ENCODE measurements at regions not wholly inside any gene's neighbourhood (a gene's known extent, or its start where the extent isn't known, plus 50 kb on each side); places are given as distances from the start of the nearest gene placed in this dataset.

DNA sequence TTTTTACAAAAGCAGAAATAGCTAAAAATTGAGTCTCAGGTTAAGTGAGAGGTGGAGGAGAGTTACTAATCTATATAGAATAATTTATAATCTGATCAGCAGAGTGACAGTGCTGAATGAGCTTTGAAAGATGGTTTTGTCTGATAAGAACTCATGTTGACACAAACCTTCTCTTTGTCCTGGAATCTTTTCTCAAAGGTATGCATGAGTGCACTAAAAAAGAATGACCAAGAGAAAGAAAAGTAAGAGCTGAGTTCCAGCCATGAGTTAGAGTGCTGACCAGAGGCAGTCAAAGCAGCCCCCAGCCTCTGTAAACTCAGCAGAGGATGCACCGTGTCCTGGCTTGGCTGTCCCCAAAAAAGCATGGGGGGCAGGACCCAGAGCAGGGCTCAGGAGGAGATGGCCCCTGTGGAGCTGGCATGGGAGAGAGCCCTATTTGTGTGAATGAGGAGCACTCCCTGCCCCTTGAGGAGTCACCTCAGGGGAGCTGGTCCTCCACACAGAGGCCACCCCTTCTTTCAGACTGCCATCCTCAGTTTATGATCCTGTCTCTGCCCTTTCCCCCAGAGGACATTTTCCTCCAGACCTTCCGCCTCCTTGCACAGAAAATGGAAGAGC is 129.8 kb downstream of the SEC23A start:
- TF ChIP-seq, protein P1, sequence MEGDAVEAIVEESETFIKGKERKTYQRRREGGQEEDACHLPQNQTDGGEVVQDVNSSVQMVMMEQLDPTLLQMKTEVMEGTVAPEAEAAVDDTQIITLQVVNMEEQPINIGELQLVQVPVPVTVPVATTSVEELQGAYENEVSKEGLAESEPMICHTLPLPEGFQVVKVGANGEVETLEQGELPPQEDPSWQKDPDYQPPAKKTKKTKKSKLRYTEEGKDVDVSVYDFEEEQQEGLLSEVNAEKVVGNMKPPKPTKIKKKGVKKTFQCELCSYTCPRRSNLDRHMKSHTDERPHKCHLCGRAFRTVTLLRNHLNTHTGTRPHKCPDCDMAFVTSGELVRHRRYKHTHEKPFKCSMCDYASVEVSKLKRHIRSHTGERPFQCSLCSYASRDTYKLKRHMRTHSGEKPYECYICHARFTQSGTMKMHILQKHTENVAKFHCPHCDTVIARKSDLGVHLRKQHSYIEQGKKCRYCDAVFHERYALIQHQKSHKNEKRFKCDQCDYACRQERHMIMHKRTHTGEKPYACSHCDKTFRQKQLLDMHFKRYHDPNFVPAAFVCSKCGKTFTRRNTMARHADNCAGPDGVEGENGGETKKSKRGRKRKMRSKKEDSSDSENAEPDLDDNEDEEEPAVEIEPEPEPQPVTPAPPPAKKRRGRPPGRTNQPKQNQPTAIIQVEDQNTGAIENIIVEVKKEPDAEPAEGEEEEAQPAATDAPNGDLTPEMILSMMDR (IDR thresholded peaks at IDR 0.05; ENCODE audit: insufficient read depth, low read length, poor library complexity, severe bottlenecking) = no peak
- Histone ChIP-seq H3K4me3 (replicated peaks; ENCODE audit: low read depth, low read length) (no peak overlapping the region), H3K36me3 (ENCODE audit: control insufficient read depth, insufficient read depth, low read length) (no peaks in the 10 kb centered on the region), H3K27me3 (replicated peaks; ENCODE audit: control insufficient read depth, insufficient read depth, low read length) (no peaks in the 10 kb centered on the region)
- DNase-seq (ENCODE audit: extremely low read depth, insufficient read length) = no peak

DNA sequence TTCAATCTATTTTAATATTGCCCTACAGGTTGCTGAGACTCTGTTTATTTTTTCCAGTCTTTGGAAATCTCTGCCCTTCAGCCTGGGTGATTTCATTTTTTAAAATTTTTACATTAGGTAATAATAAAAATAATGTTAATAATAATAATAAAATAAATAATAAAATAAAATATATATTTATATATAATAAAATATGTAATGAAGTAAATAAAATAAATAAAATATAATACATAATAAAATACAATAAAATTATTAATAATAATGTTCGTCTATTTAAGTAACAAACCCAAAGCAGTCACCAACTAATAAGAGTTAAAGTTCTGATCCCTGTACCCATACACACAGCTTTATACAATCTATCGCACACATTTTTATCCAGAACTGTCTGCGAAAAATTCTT is 130.5 kb downstream of the SEC23A start:
- Histone ChIP-seq H3K36me3 (ENCODE audit: control insufficient read depth, insufficient read depth, low read length) (no peaks in the 10 kb centered on the region), H3K27me3 (replicated peaks; ENCODE audit: control insufficient read depth, insufficient read depth, low read length) (no peaks in the 10 kb centered on the region), H3K4me3 (replicated peaks; ENCODE audit: low read depth, low read length) (no peak overlapping the region)
- no peak for DNase-seq (ENCODE audit: extremely low read depth, insufficient read length)
- TF ChIP-seq, protein P1 (IDR thresholded peaks at IDR 0.05; ENCODE audit: insufficient read depth, low read length, poor library complexity, severe bottlenecking) = no peak

DNA sequence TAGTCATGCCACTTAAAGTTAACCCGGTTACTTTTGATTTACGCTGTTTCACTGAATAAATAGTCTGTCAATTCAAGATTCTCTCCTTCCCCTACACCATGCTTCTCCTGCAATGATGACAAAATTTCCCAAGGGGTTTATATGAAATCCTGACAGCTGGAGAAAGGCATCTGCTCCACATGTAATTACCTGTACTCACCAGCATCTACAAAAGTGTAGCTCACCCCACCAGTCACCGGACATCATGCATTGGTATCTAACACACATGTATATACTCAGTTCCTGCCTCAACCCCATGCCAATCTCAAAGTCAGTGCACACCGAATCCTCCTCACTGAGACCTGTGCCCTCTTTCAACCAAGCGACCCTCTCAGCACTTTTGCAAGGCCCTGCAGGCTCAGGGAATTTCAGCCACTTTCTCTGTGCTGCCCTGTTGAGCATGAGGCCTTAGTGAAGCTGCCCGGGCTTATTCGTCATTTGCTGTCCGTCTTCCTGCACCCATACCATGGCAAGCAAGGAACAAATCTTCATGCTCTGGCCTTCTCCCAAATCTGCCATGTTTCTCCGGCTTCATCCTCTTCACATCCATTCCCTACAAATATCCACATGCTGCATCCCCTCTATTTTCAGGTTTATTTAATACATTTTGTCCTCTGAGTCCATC is 131.6 kb downstream of the SEC23A start:
- no peak for DNase-seq (ENCODE audit: extremely low read depth, insufficient read length)
- H3K4me3 ChIP-seq (replicated peaks; ENCODE audit: low read depth, low read length) = no peak overlapping the region
- H3K27me3 ChIP-seq (replicated peaks; ENCODE audit: control insufficient read depth, insufficient read depth, low read length) = no peaks in the 10 kb centered on the region
- H3K36me3 ChIP-seq (ENCODE audit: control insufficient read depth, insufficient read depth, low read length) = no peaks in the 10 kb centered on the region
- TF ChIP-seq, protein P1 (IDR thresholded peaks at IDR 0.05; ENCODE audit: insufficient read depth, low read length, poor library complexity, severe bottlenecking) = no peak

DNA sequence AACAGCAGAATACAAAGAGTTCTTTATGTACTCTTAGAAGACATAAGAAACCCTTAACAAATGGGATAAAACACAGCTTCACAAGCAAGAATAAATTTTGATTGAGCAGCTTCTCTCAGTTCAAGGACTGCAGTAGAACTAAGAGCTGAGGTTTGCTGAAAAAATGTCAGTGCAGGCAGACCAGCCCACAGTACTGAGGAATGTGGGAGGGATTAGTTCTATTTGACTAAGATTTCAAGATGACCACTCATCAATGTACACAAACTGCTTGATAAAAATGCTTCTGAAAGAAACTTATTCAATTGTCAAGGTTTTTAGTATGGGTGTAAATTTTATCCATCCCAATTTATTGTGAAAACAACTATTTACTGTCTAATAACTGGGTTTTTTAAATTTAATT is 138.4 kb downstream of the SEC23A start:
- H3K36me3 ChIP-seq (ENCODE audit: control insufficient read depth, insufficient read depth, low read length) = no peaks in the 10 kb centered on the region
- no peaks in the 10 kb centered on the region for H3K27me3 ChIP-seq (replicated peaks; ENCODE audit: control insufficient read depth, insufficient read depth, low read length)
- DNase-seq (ENCODE audit: extremely low read depth, insufficient read length) = no peak
- H3K4me3 ChIP-seq (replicated peaks; ENCODE audit: low read depth, low read length) = no peak overlapping the region
- TF ChIP-seq, protein P1 (IDR thresholded peaks at IDR 0.05; ENCODE audit: insufficient read depth, low read length, poor library complexity, severe bottlenecking) = no peak

DNA sequence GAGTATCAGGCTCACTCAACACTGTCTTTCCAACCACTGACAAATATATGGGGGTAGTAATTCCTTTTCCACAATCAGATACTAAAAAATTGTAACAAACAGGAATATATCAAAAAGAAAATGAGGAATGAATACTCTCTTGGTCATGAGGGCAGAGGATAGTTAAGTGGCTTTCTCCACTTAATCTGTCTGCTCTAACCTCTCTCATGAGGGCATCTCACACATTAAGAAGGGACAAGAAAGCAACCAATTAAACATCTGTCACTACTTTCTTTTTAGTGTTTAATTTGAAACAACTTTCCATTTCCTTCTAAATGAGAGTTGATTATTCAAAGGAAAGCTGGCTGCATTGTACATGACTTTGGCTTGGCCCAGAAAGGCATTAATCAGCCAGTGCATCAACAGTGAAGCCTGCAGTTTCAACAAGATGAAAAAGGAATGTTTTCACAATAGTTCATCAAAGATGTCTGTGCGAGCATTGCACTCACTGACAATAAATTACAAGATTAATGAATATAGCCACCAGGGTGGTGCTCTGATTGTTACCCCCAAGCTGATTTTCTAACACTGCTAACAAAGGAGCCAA is 142.0 kb downstream of the SEC23A start:
- no peak for DNase-seq (ENCODE audit: extremely low read depth, insufficient read length)
- Histone ChIP-seq H3K27me3 (replicated peaks; ENCODE audit: control insufficient read depth, insufficient read depth, low read length) (no peaks in the 10 kb centered on the region), H3K4me3 (replicated peaks; ENCODE audit: low read depth, low read length) (no peak overlapping the region), H3K36me3 (ENCODE audit: control insufficient read depth, insufficient read depth, low read length) (no peaks in the 10 kb centered on the region)
- TF ChIP-seq, protein P1 (IDR thresholded peaks at IDR 0.05; ENCODE audit: insufficient read depth, low read length, poor library complexity, severe bottlenecking) = no peak

Measured in GM06990 (cell line).